K562 (cell line): ENCODE measurements at regions not wholly inside any gene's neighbourhood (a gene's known extent, or its start where the extent isn't known, plus 50 kb on each side); places are given as distances from the start of the nearest gene placed in this dataset.

Experiments used
- ATF1 ChIP-seq, 2 experiments: fragments of 450-650 bp in 1 of 2; IDR thresholded peaks; 2 replicates each; pipeline ENCODE4 v1.6.1; 2016; ENCODE audit warnings: missing compliant biosample characterization in 1 of 2, missing genetic modification characterization in 1 of 2
- ATF4 ChIP-seq: fragments of 450-650 bp; formaldehyde crosslinking; IDR thresholded peaks from 2 replicates; pipeline ENCODE4 v1.4.0; 2022; ENCODE audit warnings: mild to moderate bottlenecking, moderate library complexity
- CHCHD3 ChIP-seq: fragments of 250-450 bp; sonication (Bioruptor Pico); IDR thresholded peaks from 2 replicates; pipeline ENCODE4 v2.1.2; 2022; ENCODE audit warnings: mild to moderate bottlenecking
- GTF2B ChIP-seq: IDR thresholded peaks from 2 replicates; pipeline ENCODE4 v1.6.1; 2011; ENCODE audit not compliant: insufficient read length; ENCODE audit errors: extremely low read depth
- ILF3 ChIP-seq: fragments of 450-650 bp; IDR thresholded peaks from 2 replicates; pipeline ENCODE4 v1.6.1; 2018; ENCODE audit warnings: antibody characterized with exemption, mild to moderate bottlenecking, moderate library complexity, borderline replicate concordance
- NR0B1 ChIP-seq: fragments of 450-650 bp; IDR thresholded peaks from one replicate; pipeline ENCODE4 v1.6.1; 2018; ENCODE audit warnings: mild to moderate bottlenecking, moderate library complexity; ENCODE audit not compliant: partially characterized antibody
- REST ChIP-seq, 2 experiments: fragments of 450-650 bp; formaldehyde crosslinking in 1 of 2; IDR thresholded peaks; 2 replicates each; pipeline versions ENCODE4 v1.4.0 to v1.6.1; 2014 to 2020; ENCODE audit warnings: mild to moderate bottlenecking in 2 of 2, borderline replicate concordance in 1 of 2, low read depth in 1 of 2
- TRIM25 ChIP-seq: fragments of 450-650 bp; IDR thresholded peaks from 2 replicates; pipeline ENCODE4 v1.7.0; 2016; ENCODE audit warnings: borderline replicate concordance
- ZNF395 ChIP-seq: fragments of 200-800 bp; sonication (Bioruptor generic); IDR thresholded peaks from 2 replicates; pipeline ENCODE4 v1.6.1; 2017; ENCODE audit warnings: missing genetic modification characterization, missing compliant biosample characterization
- ZNF436 ChIP-seq: fragments of 250-450, 450-650 bp; sonication (Bioruptor Pico); formaldehyde crosslinking; IDR thresholded peaks from 2 replicates; pipeline ENCODE4 v1.7.0; 2020; ENCODE audit warnings: mild to moderate bottlenecking
- ZSCAN32 ChIP-seq: fragments of 450-650 bp; formaldehyde crosslinking; IDR thresholded peaks from 2 replicates; pipeline ENCODE4 v1.4.0; 2020; ENCODE audit warnings: mild to moderate bottlenecking, moderate library complexity

GRCh38 chr3:128549283-128550112 is 56.5 kb upstream of the GATA2 start (continued):
- TF ChIP-seq NR0B1, result no peak
- TF ChIP-seq ZSCAN32, result no peak
- TF ChIP-seq REST (IDR thresholded peaks at IDR 0.05; ENCODE audit: borderline replicate concordance), result no peak
- no peak for TF ChIP-seq REST (CRISPR knock-in tag; IDR thresholded peaks at IDR 0.05; ENCODE audit: low read depth)
- TF ChIP-seq ATF1 (CRISPR knock-in tag; IDR thresholded peaks at IDR 0.05), result no peak
- no peak for TF ChIP-seq ATF1 (tag; IDR thresholded peaks at IDR 0.05)
- TF ChIP-seq ZNF436 (CRISPR knock-in tag), result no peak
- TF ChIP-seq ATF4 (CRISPR knock-in tag), result no peak
- TF ChIP-seq ILF3, result no peak
- TF ChIP-seq TRIM25, result no peak
- TF ChIP-seq ZNF395 (CRISPR knock-in tag), result no peak
- TF ChIP-seq GTF2B, result no peak
- no peak for TF ChIP-seq CHCHD3 (CRISPR knock-in tag)
